ENCODE measurements at regions not wholly inside any gene's neighbourhood (a gene's known extent, or its start where the extent isn't known, plus 50 kb on each side); places are given as distances from the start of the nearest gene placed in this dataset.
A peak's percentile ranks its signal among the peaks of the same experiment; 100 is the strongest.

DNA sequence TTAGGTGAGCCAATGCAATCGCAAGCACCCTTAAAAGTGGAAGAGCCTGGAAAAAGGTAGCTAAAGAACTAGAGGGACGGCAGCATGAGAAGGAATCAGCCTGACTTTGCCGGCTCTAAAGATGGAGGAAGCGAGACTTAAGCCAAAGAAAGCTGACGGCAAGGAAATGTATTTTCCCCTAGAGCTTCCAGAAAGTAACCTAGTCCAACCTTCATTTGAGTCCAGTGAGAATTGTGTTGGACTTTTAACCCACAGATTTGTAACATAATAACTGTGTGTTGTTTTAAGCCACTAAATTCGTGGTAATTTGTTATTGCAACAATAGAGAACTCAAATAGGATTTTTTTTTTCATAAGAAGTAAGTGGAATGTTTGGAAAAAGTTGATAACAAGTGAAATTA, 212.7 kb upstream of the C1QTNF7 start:
- ATAC-seq (no peak), DNase-seq (ENCODE audit: low spot score) (no peak)

DNA sequence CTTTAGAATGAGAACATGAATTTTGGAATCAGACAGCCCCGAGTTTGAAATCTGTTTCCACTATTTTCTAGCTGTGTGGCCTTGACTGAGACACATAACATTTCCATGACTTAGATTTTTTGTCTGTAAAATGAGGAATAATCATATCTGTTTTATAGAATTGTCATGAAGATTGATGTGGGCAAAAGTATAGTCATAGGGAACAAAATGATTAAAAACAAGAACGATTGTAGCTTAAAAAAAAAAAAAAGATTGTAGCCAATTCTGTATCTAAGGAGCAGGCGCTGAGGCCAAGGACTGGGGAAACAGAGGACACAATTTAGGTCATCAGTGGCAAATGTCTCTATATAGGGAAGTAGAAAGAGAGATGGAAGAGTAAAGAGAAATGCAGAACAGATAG, 201.6 kb upstream of the C1QTNF7 start:
- ATAC-seq: no peak
- no peak for DNase-seq (ENCODE audit: low spot score)

DNA sequence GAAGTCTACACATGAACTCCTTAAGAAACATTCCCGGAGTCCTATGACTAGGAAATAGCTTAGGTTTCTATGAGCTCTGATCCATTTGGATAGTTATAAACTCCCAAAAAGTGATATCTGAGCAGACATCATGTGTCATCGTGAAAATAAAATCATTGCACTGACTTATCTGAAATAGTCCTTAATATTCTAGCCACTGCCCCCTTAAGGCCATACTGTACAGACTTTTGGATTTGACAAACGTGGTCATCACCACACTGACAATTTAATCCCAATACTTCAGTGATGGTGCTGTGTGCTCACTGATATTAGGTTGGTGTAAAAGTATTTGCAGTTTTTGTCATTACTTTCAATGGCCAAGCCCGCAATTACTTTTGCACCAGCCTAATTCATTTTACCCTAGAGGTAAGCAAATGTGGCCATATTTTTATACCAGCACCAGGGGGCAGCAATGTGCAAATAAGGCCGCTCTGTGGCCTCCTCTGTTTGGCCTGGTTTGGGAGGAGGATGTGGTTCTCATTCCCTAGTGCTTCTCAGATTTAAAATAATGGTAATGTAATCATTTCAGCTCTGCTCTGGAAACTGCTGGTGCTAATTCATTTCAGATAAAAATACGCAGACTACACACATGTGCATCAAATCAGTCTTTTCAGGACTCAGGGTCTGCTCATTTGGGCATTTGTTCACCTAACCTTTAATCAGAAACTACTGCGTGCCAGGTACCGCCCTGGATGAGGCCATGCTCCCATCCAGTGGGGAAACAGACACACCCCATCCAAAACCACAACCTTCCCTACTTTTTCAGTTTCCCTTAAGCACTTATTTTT, 196.4 kb upstream of the C1QTNF7 start:
- ATAC-seq: peak; percentile 99
- DNase-seq (ENCODE audit: low spot score): peak; percentile 76

DNA sequence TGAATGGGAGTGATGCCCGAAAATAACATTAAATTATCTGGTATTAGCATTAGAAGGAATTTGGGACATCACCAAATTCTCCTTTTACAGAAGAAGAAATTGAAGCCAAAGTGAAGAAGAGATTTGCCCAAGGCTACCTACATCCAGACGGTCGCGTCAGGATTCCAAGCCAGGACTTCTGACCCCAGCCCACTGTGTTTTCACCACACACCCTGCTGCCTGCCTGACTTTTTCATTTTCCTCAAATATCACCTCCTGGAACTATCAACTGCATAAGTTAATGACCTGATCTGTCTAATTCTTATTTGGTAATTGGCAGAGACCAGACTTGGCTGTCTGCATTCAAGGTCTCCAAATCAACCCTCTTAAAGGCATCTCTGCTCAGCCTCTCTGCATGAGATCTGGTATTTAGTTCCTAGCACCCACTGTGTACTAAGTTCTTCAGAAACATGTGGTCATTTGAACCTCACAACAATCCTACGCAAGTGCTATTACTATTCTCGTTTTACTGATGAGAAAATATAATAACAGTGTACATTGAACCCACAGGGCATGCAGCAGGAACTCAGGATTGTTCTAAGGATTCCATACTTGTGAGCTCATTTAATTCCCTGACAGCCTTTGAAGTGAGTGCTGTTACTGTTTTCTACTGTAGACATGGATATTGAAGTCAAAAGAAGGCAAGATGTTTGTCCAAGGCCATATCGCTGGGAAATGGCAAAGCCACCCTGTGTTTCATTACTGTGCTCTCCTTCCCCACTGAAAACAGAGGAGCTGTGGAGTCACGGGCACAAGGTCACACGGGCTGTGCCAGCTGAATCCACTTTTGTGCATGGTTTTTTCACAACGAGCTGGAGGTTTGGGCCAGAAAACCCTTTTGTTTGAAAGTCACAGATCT, 195.2 kb upstream of the C1QTNF7 start:
- DNase-seq (ENCODE audit: low spot score) (no peak), ATAC-seq (no peak)

DNA sequence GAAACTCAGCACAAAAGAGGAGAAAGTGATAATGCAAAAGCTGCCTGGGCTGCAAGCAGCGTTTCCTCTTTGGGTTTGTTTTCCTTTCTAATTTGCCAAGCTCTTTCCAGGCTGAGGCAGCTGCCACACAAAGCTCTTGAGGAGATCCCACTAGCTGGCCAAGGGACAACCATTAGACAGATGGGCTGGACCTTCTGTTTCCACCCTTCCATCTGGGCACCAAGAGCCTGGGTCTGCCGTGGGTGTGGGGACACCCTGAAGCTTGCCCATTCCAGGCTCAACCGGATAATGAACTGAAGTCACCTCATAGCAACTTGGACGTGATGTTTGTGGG, 194.6 kb upstream of the C1QTNF7 start:
- ATAC-seq: no peak
- DNase-seq (ENCODE audit: low spot score): no peak

DNA sequence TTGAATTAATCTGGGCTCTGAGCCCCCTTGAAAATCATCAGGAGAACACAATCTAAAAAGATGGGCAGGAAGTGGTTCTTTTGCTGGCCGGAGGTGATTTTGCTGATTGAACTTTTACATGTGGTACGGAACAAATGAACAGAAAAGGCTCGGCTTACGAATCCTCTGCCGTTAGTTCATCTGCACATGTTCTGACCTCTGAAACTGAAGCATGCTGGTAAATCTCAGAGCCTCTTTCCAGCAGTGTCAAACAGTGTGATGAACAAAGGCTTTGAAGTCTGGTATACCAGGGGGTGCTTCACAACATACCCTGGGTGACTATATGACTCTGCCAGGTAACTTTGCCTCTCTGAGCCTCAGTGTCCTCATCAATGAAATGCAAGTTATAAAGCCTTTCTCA, 194.2 kb upstream of the C1QTNF7 start:
- ATAC-seq (no peak), DNase-seq (ENCODE audit: low spot score) (no peak)

DNA sequence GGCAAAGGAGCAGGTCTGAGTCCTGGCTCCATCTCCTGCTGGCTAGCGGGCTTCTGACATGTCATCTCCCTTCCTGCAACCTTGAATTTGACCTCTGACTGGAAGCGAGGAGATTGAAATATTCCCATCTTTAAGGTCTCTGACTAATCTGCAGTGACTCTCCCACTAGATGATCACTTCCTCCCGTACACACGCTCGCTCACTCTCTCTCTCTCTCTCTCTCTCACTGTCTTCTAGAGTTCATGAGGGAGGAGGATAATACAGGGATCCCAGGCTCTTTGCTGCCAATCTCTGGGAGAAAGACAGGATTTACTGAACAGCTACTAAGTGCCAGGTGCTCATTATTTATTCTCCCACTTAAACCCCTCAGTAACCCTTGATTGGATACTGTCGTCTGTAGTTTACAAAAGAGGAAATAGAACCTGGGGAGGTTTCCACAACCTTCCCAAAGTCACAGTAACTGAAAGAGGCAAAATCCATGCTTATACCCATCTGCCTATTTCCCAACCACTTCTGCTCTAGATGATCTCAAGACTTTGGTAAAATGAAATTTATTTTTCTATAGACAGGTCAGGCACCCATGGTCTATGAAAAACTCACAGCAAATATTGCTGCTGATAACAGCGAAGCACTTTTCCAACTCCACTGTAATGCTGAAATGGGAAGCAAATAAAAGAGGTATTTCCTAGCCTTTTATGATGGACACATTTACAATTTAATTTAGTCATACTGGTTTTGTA, 193.5 kb upstream of the C1QTNF7 start:
- ATAC-seq (no peak), DNase-seq (ENCODE audit: low spot score) (no peak)

DNA sequence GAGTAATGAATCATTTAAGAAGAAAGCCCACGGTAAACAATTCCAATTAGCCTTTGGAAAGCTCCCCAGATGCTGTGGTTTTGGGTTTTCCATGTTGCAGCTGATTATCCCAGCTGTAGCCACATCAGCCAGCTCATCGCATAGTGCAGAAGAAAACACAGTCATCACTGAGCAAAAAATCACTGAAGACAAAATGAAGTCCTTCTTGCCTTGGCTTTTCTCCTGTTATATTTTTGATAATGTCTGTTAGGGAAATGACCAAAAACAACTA, 193.0 kb upstream of the C1QTNF7 start:
- ATAC-seq (no peak), DNase-seq (ENCODE audit: low spot score) (no peak)

DNA sequence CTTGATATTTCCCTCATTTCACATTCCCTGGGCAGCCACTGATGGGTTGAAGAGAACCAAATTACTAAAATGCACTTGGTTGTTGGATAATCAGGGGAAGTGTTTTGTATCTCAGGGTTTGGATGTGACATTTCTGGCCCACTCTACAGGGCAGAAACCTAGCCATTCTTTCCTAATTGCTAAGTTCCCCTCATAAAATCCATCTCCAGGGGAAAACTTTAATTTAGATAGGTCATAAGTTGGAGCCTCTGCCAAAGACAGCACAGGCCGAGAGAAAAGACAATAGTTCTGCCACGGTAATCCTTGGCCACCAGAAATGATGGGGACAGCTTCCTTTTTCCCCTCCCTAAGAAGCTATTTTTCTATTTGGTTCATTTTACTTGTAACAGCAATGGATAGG, 192.7 kb upstream of the C1QTNF7 start:
- DNase-seq (ENCODE audit: low spot score) (no peak), ATAC-seq (no peak)

DNA sequence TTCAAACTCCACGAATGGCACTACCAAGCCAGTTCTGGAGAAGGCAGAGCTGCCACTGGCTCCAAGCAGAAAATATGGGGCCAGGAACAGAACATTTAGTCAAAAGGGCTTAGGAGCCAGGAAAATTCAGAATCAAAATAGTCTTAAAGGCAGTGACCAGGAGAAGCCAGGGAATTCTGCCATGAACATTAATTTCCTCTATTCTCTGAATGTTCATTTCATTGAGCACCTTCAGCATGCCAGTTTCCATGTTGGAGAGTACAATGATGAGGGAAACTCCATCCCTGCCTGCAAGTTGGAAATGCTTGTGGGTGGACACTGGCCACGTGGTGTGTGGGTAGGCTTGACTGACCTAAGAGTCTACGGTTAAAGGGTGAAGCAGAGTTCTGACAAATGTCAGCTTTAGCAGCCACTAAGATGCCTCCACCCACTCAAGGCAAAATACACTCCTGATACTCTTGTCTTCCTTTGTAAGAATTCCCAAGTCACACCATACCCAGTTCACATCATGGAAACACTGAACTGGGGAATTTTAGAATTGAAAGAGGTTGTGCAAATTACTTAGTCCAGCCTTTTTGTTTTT, 190.1 kb upstream of the C1QTNF7 start:
- no peak for ATAC-seq
- DNase-seq (ENCODE audit: low spot score): no peak

DNA sequence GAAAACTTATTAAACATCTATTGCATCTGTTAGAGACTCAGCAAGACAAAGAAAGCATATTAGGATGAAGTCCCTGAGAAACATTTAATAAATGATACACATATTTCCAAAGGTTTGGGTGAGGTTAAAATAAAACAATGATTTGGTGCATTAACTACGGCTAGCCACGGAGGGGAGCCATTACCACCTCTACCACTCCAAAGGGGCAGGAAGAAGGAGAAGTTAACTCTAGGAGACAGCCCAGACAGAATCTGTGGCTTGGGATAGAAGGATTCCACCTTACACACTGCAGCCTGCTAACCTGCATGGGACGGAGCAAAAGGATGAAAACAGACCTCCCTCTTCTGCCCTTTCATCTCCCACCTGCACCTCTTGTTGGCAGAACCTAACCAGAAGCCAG, 189.1 kb upstream of the C1QTNF7 start:
- DNase-seq (ENCODE audit: low spot score) (no peak), ATAC-seq (peak; percentile 94)

DNA sequence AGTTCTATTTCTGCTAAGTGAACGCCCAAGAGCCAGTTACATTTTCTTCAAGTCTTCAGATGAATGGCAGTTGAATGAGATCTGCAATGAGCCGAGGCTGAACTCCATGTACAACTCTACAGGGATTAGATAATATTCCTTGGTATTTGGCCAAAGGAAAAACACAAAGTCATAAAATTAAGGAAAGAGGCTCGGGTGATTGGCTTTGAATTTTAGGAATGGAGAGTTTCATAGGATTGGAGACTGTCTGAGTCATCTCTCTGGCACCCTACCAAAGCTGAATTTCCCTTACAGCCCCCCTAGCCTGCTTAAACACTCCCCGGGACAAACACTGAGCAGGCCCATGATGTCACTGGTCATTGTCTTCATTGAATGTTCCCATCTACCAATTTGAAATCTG, 188.0 kb upstream of the C1QTNF7 start:
- DNase-seq (ENCODE audit: low spot score) (no peak), ATAC-seq (no peak)

DNA sequence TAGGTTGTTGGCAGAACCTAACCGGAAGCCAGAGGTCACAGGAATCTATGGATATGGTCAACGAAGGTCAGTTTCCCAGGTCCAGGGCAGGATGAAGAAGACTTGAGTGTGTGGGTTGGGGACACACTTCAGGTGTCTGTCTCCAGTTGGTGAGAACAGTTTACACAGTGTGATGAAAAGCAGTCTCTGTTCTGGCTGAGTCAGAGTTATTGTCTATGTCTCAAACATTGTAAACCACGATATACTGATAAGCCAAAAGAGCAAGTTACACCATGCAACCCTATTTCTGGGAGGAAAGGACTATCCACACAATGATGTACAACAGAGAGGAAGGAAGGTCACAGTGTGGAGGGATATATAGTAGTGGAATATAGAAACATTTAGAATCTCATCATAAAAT, 187.1 kb upstream of the C1QTNF7 start:
- DNase-seq (ENCODE audit: low spot score) (no peak), ATAC-seq (no peak)

DNA sequence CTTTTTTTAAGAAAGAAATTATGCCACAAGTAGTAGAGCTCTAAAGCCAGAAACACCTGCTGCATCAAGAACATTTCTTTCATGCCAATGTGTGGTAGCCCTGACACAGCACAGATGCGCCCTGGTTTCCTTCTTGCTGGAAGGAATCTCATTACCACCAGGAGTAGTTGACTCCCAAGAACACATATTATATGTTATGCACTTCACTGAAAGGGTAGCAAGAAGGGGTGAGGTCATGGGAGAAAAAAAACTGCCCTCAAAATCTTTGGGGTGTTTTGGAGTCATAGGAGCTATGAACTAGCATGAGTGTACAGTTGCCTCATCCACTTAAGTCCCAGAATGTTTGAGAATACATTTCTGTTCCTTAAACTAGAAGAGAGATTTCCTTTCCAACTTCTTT, 185.8 kb upstream of the C1QTNF7 start:
- DNase-seq (ENCODE audit: low spot score): no peak
- ATAC-seq: no peak

DNA sequence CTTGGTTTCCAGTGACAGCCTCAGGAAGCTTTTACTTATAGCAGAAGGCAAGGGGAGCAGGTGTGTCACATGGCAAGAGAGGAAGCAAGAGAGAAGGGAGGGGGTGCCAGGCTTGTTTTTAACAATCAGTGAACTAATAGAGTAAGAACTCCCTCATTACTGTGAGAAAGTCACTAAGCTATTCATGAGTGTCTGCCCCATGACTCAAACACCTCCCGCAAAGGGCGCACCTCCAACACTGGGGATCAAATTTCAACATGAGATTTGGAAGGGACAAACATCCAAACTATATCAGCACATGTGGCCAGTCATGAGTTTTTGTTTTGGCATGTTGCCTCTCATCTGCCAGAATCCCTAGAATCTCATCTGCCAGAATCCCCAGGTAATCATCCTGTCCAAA, 183.5 kb upstream of the C1QTNF7 start:
- ATAC-seq: peak; percentile 50

DNA sequence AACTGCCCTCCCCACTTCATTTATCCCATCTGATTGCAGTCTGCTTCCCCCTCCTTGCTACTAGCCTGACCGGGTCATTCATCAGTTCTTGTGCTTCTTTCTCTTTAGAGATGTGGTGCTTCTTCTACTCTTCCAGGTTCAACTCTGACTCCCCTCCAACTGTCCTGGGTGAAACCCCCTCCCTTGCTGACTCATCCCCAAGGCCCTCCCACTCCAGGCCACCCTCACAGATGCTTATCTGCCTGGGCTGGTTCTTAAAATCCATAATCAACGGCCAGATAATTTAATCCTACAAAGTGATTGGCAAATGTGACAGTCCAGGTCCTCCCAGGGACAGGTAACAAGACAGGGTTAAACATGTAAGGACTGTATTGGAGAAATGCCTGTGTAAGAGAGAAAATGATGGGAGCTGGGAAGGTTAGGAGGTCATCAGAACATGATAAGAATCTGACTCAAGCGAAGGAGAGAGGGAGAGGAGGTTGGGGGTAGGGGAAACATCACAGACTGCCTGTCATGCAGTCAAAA, 182.8 kb upstream of the C1QTNF7 start:
- no peak for DNase-seq (ENCODE audit: low spot score)
- ATAC-seq: no peak

More for the DNA sequence above, 183.5 kb upstream of the C1QTNF7 start:
- DNase-seq (ENCODE audit: low spot score): no peak

DNA sequence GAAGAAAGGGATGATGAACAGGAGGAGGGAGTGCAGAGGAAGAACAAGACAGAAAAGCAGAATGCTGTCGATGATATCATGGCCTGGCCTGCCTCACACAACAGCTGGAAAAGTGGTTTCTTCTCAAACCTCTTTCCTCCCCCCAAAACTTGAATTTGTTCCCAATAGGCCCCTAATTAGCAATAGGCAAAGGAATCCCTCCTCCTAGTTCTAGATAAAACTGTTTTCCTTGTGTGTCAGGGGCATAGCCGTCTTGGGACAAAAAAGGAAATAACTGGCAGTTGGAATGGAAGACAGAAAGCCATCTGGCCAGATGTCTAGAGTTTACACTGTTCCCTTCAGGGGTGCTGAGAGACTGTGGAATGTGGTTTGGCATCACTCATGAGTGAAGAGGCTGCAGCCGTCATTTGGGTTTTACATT, 177.8 kb upstream of the C1QTNF7 start:
- ATAC-seq (no peak), DNase-seq (ENCODE audit: low spot score) (no peak)

DNA sequence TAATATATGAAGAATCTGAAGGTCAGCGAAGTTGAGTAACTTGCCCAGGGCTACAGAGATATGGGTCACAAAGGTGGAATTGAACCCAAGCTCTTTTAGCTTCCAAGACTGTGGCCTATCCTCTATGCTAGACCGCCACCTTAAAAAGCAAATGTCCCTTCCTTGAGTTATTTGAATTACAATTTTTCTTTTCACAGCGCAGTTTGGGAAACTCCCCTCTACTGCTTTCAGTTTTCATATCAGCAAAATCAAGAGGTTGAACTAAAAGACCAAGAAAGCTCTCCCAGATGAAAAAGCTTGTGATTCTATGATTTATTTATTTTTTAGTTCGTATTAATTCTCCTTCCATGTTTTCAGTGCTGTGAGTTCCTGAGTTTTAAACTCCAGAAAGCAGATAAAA, 174.5 kb upstream of the C1QTNF7 start:
- ATAC-seq (no peak), DNase-seq (ENCODE audit: low spot score) (no peak)

DNA sequence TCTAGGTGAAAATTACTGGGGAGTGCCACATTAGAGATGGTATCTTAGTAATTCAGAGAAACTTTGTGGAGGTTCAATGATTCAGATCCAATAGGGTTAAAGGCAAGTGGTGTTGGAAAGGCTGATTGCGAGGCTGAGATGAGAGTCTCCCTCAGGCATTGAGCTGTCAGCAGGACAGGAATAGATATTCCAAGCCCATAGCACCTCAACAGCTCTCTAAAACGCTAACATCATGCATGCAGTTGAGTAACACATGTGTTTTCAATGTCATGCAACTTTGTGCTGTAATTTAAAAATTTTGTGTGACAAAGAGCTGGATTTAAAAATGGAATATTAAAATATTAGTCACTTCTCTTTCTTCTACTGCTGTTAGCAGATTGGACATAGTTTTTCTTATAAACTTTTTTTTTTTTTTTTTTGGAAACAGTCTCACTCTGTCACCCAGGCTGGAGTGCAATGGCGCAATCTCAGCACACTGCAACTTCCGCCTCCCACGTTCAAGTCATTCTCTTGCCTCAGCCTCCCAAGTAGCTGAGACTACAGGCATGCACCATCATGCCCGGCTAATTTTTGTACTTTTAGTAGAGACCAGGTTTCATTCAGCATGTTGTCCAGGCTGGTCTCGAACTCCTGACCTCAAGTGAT, 173.5 kb upstream of the C1QTNF7 start:
- no peak for DNase-seq (ENCODE audit: low spot score)
- ATAC-seq: no peak

DNA sequence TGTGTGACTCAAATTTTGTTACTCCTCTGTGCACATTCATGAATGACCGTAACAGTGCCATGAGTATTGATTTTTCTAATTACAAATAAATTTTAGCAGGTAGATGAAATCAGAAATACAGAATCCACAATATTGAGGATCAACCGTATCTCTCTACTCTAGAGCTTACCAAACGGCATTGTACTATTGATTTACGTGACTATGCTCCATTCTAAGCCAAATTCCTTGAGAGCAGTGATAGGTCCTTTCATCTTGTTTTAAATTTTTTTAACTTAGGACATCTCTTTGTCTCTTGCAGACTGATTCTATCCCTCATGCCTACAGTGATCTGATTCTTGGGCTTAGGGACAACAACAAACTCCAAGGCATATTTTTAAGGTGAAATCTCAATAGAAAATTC, 172.3 kb upstream of the C1QTNF7 start:
- no peak for ATAC-seq
- no peak for DNase-seq (ENCODE audit: low spot score)

DNA sequence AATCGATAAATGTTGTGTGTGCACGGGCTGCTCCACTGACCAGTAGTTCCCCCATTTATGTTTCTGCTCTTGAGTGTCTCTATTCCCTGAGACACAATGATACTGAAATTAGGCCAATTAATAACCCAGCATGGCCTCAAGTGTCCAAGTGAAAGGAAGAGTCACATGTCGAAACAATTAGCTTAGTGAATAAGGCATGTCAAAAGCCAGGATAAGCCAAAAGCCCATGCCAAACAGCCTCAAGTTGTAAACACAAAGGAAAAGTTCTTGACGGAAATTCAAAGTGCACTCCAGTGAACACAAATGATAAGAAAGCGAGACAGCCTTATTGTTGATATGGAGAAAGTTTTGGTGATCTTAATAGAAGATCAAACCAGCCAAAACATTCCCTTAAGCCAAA, 167.1 kb upstream of the C1QTNF7 start:
- ATAC-seq: no peak
- no peak for DNase-seq (ENCODE audit: low spot score)

Measured in left lobe of liver (tissue), 2 donors.